ENCODE measurements at regions not wholly inside any gene's neighbourhood (a gene's known extent, or its start where the extent isn't known, plus 50 kb on each side); places are given as distances from the start of the nearest gene placed in this dataset.
A peak's percentile ranks its signal among the peaks of the same experiment; 100 is the strongest.

DNA sequence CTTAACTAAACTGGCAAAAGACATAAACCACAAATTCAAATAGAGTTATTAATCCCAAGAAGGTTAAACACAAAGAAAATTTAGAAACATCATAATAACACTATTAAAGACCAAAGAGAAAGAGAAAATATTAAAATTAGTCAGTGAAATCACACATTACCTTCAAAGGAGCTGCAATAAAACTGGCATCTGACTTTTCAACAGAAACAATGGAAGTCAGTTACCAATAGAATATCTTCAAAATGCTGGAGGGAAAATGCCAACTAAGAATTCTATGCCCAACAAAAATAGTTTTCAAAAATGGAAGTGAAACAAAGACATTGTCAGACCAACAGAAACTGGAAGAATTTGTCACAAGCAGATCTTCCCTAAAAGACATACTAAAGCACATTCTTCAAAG is 68.7 kb upstream of the RNF7 start:
- no peak for DNase-seq

DNA sequence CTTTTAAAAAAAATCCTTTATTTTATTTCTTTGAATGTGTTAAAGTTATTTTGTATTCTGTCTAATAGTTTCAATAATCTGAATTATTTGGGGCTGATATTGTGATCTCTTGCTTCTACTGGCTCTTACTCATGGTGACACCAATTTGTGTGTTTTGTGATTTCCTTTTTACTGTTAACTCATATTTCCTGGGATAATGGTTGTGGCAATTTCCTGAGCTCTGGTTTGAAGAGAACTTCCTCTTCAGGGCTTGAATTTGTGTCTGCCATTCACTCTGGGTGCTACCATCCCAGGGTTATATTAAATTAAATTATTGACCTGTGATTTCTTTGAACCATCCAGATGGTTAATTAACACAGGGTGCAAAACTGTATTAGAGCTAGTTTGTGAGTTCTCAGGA is 60.4 kb upstream of the RNF7 start:
- no peak for DNase-seq

DNA sequence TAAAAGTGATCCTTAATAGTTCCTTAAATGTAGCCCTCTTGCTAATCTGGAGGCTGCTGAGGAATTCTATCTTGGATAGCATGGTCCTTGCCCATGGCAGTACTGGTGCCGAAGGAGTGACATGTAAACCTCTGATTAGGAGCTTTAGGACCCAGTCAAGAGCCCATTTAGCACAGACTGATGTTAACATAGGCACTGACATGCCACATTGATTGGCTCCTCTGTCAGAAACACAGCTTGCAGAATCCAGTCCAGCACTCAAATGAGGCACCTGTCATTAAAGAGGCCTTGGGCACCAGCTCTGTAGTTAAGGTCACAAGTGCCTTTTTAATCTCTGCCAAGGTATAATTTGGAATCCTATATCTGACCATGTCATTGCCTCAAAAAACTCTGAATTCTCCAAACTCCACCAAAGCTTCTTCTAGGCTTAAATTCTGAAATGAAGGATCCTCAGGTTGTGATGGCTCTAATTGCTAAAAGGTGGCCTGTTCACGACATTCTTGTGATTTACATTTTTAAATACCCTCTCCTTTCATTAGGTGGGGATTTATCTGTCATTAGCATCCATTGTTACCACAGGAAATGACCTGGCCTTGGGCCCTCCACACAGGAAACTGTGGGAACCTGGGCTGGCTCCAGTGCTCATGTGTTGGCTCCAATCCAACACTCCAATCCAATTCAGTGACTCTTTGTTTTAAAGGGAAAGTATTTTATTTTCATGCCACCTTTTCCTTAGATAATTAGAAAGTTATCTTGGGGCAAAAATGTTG is 57.3 kb upstream of the RNF7 start:
- peak; percentile 60 for DNase-seq

DNA sequence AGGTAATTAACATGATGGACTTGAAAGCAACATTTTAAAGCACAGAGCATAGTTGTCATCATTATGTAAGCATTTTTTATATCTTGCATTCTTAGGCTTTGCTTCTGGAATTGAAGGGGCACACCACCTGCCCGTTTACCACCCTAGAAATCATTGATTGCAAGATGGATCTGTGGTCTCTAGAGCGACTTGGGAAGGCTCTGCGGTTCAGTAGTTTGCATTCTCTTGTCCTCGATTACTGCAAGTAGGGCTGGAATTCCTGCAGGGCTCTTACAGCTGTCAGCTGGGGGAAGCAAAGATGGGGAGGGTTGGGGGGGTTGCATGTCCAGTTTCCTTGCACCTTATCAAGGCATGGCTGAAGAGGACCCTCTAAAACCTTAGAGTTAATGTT is 56.7 kb upstream of the RNF7 start:
- no peak for DNase-seq

DNA sequence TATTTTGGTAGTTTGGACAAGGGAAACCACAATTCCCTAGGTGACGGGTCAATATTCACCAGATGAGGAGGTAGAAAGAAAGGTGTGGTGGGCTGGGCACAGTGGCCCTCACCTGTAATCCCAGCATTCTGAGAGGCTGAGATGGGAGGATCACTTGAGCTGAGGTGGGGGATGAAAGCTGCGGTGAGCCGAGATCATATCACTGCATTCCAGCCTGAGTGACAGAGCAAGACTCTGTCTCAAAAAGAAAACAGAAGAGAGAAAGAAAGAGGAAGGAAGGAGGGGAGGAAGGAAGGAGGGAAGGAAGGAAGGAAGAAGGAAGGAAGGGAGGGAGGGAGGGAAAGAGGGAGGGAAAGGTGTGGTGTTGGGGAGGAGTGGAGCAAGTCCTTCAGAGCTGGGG is 56.1 kb upstream of the RNF7 start:
- DNase-seq: no peak

DNA sequence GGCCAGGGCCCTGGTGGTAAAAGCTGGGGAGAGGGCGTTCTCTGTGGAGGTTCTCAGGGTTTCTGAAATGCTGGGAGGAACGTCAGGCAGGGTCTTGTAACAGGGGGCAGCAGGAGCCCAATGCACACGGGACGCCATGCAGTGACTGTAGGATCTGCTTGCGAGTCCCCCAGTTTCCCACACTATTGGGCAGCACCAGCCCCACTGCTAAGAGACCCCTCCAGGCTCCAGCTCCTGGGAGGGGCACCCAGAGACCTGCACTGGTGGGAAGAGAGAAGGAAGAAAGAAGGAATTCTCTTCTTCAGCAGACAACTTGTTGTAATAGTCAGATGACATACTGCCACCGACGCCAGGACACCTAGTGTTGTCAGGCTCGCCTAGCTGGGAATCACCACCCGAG is 55.2 kb upstream of the RNF7 start:
- no peak for DNase-seq

DNA sequence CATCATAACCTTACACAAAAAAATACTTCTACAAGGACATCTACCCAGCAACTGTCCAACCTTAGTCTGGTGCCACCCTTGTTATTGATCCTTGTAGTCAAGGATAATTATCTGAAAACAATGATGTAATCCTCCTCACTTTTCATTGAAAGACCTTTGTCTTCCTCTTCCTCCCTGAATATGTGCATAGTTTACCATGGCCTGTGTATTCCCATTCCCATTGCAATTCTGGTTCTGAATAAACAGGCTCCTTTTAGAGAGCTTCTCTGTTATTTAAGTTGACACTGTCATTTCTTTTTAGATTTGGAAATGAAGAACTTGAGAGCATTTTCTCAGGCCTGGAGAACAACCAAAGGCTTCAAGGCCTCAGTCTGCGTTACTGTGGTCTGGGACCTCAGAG is 53.3 kb upstream of the RNF7 start:
- DNase-seq: no peak

DNA sequence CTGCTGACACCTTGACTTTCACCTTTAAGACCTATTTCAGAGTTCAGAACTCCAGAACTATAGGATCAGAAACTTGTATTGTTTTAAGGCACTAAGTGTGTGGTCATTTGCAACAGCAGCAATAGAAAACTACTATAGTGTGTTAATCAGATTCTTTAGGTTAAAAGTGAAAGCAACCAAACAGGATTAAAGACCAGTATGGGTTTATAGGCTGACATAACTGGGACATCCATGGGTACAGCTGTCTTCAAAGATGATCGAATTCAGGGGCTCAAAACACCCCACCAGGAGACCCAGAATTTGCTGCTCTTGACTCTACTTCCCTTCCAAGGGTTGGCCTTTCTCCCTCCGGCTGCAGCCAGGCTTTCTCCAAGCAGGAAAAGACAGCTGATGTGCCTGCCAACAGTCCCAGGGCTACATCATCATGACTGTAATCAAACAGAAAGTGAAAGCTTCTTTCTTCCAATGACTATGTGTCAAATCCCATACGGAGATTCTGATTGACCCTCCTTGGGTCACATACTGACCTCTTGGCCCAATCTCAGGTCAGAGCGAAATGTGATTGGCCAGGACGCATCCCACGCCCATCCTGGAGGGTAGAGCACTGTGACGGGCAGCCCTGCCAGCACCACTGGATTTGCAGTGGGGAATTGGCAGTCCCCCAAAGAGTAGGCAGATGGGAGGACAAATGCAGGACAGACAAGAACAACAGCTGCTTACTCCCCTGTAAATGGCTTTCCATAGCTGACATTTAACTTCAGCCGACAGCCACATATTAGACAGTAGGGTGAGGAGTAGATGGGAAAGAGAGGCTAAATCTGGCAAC is 51.4 kb upstream of the RNF7 start:
- peak; percentile 28 for DNase-seq

Data from fibroblast of skin of abdomen (primary cell).